ENCODE measurements at regions not wholly inside any gene's neighbourhood (a gene's known extent, or its start where the extent isn't known, plus 50 kb on each side); places are given as distances from the start of the nearest gene placed in this dataset.

DNA sequence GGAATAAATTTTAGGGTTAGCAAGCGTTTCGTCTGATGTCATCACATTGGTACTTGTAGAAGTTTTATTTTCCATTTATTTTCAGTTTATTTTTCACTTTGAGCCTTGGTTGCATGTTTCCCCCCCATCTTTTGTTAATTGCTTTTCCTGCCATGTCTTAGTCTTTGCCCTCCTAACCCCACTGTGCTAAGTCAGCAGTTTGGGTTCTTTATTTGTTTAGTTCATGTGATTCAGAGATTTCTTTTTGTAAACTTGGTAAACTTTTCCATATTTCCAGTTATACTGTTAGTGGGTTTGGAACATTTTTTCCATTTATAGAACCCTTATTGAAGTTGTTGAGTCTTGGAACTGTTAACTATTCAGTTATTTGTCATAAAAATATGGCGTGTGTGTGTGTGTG lies 252.9 kb upstream of the ANKH start:
- TF ChIP-seq, protein P1, sequence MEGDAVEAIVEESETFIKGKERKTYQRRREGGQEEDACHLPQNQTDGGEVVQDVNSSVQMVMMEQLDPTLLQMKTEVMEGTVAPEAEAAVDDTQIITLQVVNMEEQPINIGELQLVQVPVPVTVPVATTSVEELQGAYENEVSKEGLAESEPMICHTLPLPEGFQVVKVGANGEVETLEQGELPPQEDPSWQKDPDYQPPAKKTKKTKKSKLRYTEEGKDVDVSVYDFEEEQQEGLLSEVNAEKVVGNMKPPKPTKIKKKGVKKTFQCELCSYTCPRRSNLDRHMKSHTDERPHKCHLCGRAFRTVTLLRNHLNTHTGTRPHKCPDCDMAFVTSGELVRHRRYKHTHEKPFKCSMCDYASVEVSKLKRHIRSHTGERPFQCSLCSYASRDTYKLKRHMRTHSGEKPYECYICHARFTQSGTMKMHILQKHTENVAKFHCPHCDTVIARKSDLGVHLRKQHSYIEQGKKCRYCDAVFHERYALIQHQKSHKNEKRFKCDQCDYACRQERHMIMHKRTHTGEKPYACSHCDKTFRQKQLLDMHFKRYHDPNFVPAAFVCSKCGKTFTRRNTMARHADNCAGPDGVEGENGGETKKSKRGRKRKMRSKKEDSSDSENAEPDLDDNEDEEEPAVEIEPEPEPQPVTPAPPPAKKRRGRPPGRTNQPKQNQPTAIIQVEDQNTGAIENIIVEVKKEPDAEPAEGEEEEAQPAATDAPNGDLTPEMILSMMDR (IDR thresholded peaks at IDR 0.05) = no peak
- TF ChIP-seq MAX (IDR thresholded peaks at IDR 0.05; ENCODE audit: low read depth) = no peak
- no peak for TF ChIP-seq SMC3 (IDR thresholded peaks at IDR 0.05; ENCODE audit: low read depth, low read length)
- no peak for TF ChIP-seq POLR2AphosphoS5 (IDR thresholded peaks at IDR 0.05; ENCODE audit: low read depth, low read length)

Measured in SK-N-SH (cell line).